NCI-H2227 (cell line): ENCODE measurements at regions not wholly inside any gene's neighbourhood (a gene's known extent, or its start where the extent isn't known, plus 50 kb on each side); places are given as distances from the start of the nearest gene placed in this dataset.

Experiments used
- DNase-seq: peaks from one replicate; lab custom pipeline; 2025; ENCODE audit not compliant: unreplicated experiment; lab: John Stamatoyannopoulos, UW

GRCh38 chr13:108156749-108157148 is 58.6 kb downstream of the LIG4 start:
- no peak for DNase-seq

- peak; percentile 56 for DNase-seq
These were observed 59.9 kb downstream of the LIG4 start for GRCh38 chr13:108155185-108156106.

- DNase-seq = no peak
These were observed 60.9 kb downstream of the LIG4 start for GRCh38 chr13:108154421-108154858.

- no peak for DNase-seq
These were observed 68.7 kb downstream of the LIG4 start for GRCh38 chr13:108146642-108147041.

GRCh38 chr13:108142702-108143436 is 72.5 kb downstream of the LIG4 start:
- no peak for DNase-seq

GRCh38 chr13:108137176-108137575 is 78.2 kb downstream of the LIG4 start:
- no peak for DNase-seq

DNA sequence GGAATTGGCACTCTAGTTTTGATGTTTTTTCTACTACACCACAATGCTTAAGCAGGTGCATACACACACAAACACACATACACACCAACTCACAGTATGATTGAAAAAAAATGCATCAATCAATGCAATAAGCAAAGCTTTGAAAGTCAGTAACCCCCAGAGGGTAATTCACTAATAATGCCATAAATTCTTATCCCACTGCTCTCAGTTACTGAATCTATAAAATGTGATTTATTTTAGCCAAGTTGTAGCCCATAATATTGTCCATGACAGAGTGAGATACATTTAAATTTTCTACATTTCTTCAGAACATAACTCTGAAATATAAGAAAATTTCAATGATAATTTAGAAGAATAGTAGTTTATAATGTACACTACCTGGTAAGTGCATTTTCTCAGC is 87.9 kb downstream of the LIG4 start:
- DNase-seq = no peak

- DNase-seq = no peak
These were observed 89.3 kb downstream of the LIG4 start for GRCh38 chr13:108126056-108126455.

- DNase-seq = peak; percentile 13
These were observed 93.9 kb downstream of the LIG4 start for GRCh38 chr13:108121406-108121805.

- no peak for DNase-seq
These were observed 94.5 kb downstream of the LIG4 start for GRCh38 chr13:108120856-108121255.

- peak; percentile 87 for DNase-seq
These were observed 95.0 kb downstream of the LIG4 start for GRCh38 chr13:108120302-108120701.

DNA sequence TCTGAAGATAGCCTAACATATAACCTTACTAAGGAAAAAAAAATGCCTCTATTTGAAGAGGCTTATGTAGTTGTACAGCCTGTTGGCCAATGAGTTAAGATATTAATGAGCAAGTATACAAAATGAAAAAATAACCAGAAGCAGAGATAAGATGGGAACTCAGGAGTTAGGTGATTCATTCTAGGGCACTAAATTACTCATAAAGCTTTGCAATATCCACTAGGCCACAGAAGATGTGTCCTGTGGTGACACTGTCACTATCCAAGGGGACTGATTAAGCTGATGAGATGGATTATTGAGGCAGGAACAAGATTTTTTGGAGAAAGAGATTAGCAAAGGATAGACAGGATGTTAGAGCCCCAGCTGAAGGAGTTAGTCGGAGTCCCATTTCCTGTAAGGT is 99.6 kb downstream of the LIG4 start:
- DNase-seq = no peak

GRCh38 chr13:108113407-108113806 is 101.9 kb downstream of the LIG4 start:
- no peak for DNase-seq

GRCh38 chr13:108104736-108105135 is 110.6 kb downstream of the LIG4 start:
- DNase-seq = no peak

GRCh38 chr13:108102771-108103170 is 112.6 kb downstream of the LIG4 start:
- DNase-seq = no peak

- DNase-seq = no peak
These were observed 118.9 kb downstream of the LIG4 start for GRCh38 chr13:108096301-108096915.

GRCh38 chr13:108095036-108095435 is 120.3 kb downstream of the LIG4 start:
- DNase-seq = no peak

DNA sequence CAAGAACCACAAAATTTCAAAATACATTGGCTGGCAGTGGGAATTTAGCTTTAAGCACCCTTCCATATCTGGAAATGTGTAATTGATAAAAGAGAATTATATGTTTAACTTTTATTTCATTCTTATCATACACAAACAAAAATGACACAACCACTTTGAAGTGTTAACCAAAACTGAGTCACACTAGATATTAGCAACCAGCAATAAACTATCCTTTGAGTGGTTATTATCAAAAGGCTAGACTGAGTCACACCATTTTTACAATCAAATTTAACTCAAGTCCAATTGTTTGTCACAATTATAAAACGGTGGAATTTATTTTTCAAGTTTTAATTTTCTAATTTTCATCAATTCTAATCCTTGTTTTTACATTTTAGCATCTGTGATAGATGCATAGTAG is 121.7 kb downstream of the LIG4 start:
- no peak for DNase-seq

- no peak for DNase-seq
These were observed 127.5 kb downstream of the LIG4 start for GRCh38 chr13:108087810-108088209.

GRCh38 chr13:108086678-108087077 is 128.7 kb downstream of the LIG4 start:
- DNase-seq = no peak

DNA sequence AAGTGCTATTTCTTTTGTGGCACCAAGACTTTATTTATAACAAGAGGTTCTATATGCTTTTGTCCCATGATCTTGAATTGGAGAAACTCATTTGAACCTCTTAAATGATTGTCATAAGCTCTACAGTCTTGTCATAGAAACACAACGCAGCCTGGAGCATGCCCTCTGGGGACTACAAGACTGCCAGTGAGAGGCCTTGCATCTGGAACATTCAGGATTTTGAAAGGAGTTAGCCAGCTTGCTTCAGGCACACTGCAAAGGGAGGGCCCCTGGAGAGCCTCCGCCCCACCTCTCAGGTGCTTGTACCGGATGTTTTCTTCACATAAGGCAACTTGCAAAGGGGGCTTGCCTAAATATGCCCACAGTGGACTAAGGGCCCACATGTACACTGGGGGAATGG is 130.5 kb downstream of the LIG4 start:
- DNase-seq = no peak

GRCh38 chr13:108083056-108083455 is 132.3 kb downstream of the LIG4 start:
- no peak for DNase-seq
